Fibroblast of lung (primary cell): ENCODE measurements at regions not wholly inside any gene's neighbourhood (a gene's known extent, or its start where the extent isn't known, plus 50 kb on each side); places are given as distances from the start of the nearest gene placed in this dataset.

Source experiments
- DNase-seq, 2 donors: peaks; one replicate each; pipeline versions ENCODE4 v3.0.0 to v3.0.0-alpha.2; 2010; ENCODE audit warnings: low read depth in 2 of 2
- H2AFZ ChIP-seq: 2 replicates; pipeline ENCODE4 v1.5.1; 2012; ENCODE audit warnings: low read length, control low read depth, inconsistent platforms
- H3K27ac ChIP-seq: 2 replicates; pipeline ENCODE4 v1.5.1; 2011; ENCODE audit warnings: low read length, control low read depth; ENCODE audit not compliant: insufficient read depth
- H3K27me3 ChIP-seq: 2 replicates; pipeline ENCODE4 v1.5.1; 2011; ENCODE audit warnings: mild to moderate bottlenecking, low read length; ENCODE audit not compliant: control insufficient read depth, insufficient read depth
- H3K36me3 ChIP-seq: 2 replicates; pipeline ENCODE4 v1.5.1; 2011; ENCODE audit warnings: low read length; ENCODE audit not compliant: control insufficient read depth, insufficient read depth
- H3K4me1 ChIP-seq: 2 replicates; pipeline ENCODE4 v1.5.1; 2011; ENCODE audit warnings: low read length; ENCODE audit not compliant: control insufficient read depth, insufficient read depth; ENCODE audit errors: extremely low read depth
- H3K4me2 ChIP-seq: 2 replicates; pipeline ENCODE4 v1.5.1; 2011; ENCODE audit warnings: low read length, control low read depth; ENCODE audit not compliant: insufficient read depth; ENCODE audit errors: extremely low read depth
- H3K4me3 ChIP-seq, 4 experiments: fragments of 200-600 bp in 1 of 4; sonication (generic) in 1 of 4; replicated peaks in 1 of 4; 2 replicates each; pipeline ENCODE4 v1.5.1; 2011 to 2016; ENCODE audit warnings: low read length in 4 of 4, low read depth in 3 of 4, mild to moderate bottlenecking in 3 of 4, control low read depth in 2 of 4, inconsistent platforms in 1 of 4, mixed read lengths in 1 of 4; ENCODE audit not compliant: insufficient read depth in 1 of 4; ENCODE audit errors: control extremely low read depth in 1 of 4
- H3K79me2 ChIP-seq: 2 replicates; pipeline ENCODE4 v1.5.1; 2012; ENCODE audit warnings: mild to moderate bottlenecking, low read length, inconsistent platforms; ENCODE audit not compliant: control insufficient read depth, insufficient read depth
- H3K9ac ChIP-seq: 2 replicates; pipeline ENCODE4 v1.5.1; 2011; ENCODE audit warnings: mild to moderate bottlenecking, low read length, control low read depth; ENCODE audit not compliant: insufficient read depth
- H3K9me3 ChIP-seq: 2 replicates; pipeline ENCODE4 v1.5.1; 2012; ENCODE audit warnings: low read depth, low read length; ENCODE audit not compliant: control insufficient read depth, insufficient read depth
- H4K20me1 ChIP-seq: 2 replicates; pipeline ENCODE4 v1.5.1; 2011; ENCODE audit warnings: low read length; ENCODE audit not compliant: control insufficient read depth, insufficient read depth; ENCODE audit errors: extremely low read depth
- CTCF ChIP-seq, 2 donors: IDR thresholded peaks in 1 of 2; conservative IDR thresholded peaks in 1 of 2; 1 replicate in 1 of 2; 2 replicates in 1 of 2; pipeline ENCODE4 v1.5.1; 2011 to 2012; ENCODE audit warnings: low read length in 2 of 2, control low read depth in 1 of 2, inconsistent platforms in 1 of 2, low read depth in 1 of 2, mild to moderate bottlenecking in 1 of 2
- EZH2 ChIP-seq: IDR thresholded peaks from 2 replicates; pipeline ENCODE4 v1.5.1; 2012; ENCODE audit warnings: low read length, control low read depth, mild to moderate bottlenecking; ENCODE audit errors: missing control alignments

- no peak overlapping the region for H2AFZ ChIP-seq
- no peak overlapping the region for H3K4me2 ChIP-seq
- no peak for DNase-seq
- H3K4me3 ChIP-seq: no peak overlapping the region
- H3K27me3 ChIP-seq: no peaks in the 10 kb centered on the region
- no peaks in the 10 kb centered on the region for H4K20me1 ChIP-seq
- H3K79me2 ChIP-seq: no peaks in the 10 kb centered on the region
- H3K9ac ChIP-seq: no peak overlapping the region
- H3K36me3 ChIP-seq: no peaks in the 10 kb centered on the region
- TF ChIP-seq CTCF (conservative IDR thresholded peaks at IDR 0.05 in 1 of 2, IDR thresholded peaks at IDR 0.05 in 1 of 2; ENCODE audit: low read depth in 1 of 2, low read length in 2 of 2) (no peak), EZH2 (no peak)
- H3K9me3 ChIP-seq: no peaks in the 10 kb centered on the region
- no peak overlapping the region for H3K27ac ChIP-seq
- H3K4me1 ChIP-seq: no peaks in the 10 kb centered on the region
Measured at GRCh38 chrX:33909836-33910235, 222.3 kb downstream of the FAM47A start.

GRCh38 chrX:33908898-33909297, 223.2 kb downstream of the FAM47A start:
- Histone ChIP-seq H3K79me2 (no peaks in the 10 kb centered on the region), H4K20me1 (no peaks in the 10 kb centered on the region), H3K36me3 (no peaks in the 10 kb centered on the region), H3K27ac (no peak overlapping the region), H2AFZ (no peak overlapping the region), H3K9ac (no peak overlapping the region), H3K9me3 (no peaks in the 10 kb centered on the region), H3K4me2 (no peak overlapping the region), H3K4me3 (no peak overlapping the region), H3K27me3 (no peaks in the 10 kb centered on the region), H3K4me1 (no peaks in the 10 kb centered on the region)
- TF ChIP-seq CTCF (conservative IDR thresholded peaks at IDR 0.05 in 1 of 2, IDR thresholded peaks at IDR 0.05 in 1 of 2; ENCODE audit: low read depth in 1 of 2, low read length in 2 of 2): no peak
- no peak for TF ChIP-seq EZH2
- DNase-seq: no peak

- TF ChIP-seq CTCF (conservative IDR thresholded peaks at IDR 0.05 in 1 of 2, IDR thresholded peaks at IDR 0.05 in 1 of 2; ENCODE audit: low read depth in 1 of 2, low read length in 2 of 2): no peak
- TF ChIP-seq EZH2: no peak
- Histone ChIP-seq H3K36me3 (no peaks in the 10 kb centered on the region), H3K4me2 (no peak overlapping the region), H4K20me1 (no peaks in the 10 kb centered on the region), H3K27me3 (no peaks in the 10 kb centered on the region), H3K79me2 (no peaks in the 10 kb centered on the region), H3K9me3 (no peaks in the 10 kb centered on the region), H3K4me1 (no peaks in the 10 kb centered on the region), H3K9ac (no peak overlapping the region), H2AFZ (no peak overlapping the region), H3K4me3 (no peak overlapping the region), H3K27ac (no peak overlapping the region)
- no peak for DNase-seq
Measured at GRCh38 chrX:33908074-33908473, 224.0 kb downstream of the FAM47A start.
